ENCODE measurements at regions not wholly inside any gene's neighbourhood (a gene's known extent, or its start where the extent isn't known, plus 50 kb on each side); places are given as distances from the start of the nearest gene placed in this dataset.

DNA sequence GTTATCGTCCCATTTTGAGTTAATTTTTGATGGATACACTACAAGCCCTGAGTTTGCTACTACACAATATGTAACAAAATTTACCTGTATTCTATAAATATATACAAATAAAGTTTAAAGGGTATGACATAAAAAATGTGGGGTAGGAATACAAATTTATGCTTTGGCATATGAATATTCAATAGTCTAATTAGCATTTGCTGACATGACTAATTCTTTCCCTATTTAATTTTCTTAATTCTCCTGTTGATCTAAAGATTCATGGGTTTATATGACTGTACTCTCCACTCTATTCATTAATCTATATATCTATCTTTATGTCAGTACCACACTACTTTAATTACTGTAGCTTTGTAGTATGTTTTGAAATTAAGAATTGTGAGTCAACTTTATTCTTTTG lies 1840.7 kb upstream of the FLRT2 start:
- TF ChIP-seq, protein P1, sequence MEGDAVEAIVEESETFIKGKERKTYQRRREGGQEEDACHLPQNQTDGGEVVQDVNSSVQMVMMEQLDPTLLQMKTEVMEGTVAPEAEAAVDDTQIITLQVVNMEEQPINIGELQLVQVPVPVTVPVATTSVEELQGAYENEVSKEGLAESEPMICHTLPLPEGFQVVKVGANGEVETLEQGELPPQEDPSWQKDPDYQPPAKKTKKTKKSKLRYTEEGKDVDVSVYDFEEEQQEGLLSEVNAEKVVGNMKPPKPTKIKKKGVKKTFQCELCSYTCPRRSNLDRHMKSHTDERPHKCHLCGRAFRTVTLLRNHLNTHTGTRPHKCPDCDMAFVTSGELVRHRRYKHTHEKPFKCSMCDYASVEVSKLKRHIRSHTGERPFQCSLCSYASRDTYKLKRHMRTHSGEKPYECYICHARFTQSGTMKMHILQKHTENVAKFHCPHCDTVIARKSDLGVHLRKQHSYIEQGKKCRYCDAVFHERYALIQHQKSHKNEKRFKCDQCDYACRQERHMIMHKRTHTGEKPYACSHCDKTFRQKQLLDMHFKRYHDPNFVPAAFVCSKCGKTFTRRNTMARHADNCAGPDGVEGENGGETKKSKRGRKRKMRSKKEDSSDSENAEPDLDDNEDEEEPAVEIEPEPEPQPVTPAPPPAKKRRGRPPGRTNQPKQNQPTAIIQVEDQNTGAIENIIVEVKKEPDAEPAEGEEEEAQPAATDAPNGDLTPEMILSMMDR (IDR thresholded peaks at IDR 0.05; ENCODE audit: poor library complexity, severe bottlenecking), result no peak
- TF ChIP-seq RAD21 (conservative IDR thresholded peaks at IDR 0.05) (no peak), TAF1 (IDR thresholded peaks at IDR 0.05; ENCODE audit: low read depth) (no peak), EZH2 (IDR thresholded peaks at IDR 0.05; ENCODE audit: borderline replicate concordance, insufficient read depth, low read length, poor library complexity, severe bottlenecking) (no peak), EP300 (conservative IDR thresholded peaks at IDR 0.05; ENCODE audit: poor library complexity, severe bottlenecking) (no peak), POLR2AphosphoS5 (IDR thresholded peaks at IDR 0.05) (no peak), SMC3 (conservative IDR thresholded peaks at IDR 0.05; ENCODE audit: poor library complexity) (no peak)
- TF ChIP-seq, protein P2, sequence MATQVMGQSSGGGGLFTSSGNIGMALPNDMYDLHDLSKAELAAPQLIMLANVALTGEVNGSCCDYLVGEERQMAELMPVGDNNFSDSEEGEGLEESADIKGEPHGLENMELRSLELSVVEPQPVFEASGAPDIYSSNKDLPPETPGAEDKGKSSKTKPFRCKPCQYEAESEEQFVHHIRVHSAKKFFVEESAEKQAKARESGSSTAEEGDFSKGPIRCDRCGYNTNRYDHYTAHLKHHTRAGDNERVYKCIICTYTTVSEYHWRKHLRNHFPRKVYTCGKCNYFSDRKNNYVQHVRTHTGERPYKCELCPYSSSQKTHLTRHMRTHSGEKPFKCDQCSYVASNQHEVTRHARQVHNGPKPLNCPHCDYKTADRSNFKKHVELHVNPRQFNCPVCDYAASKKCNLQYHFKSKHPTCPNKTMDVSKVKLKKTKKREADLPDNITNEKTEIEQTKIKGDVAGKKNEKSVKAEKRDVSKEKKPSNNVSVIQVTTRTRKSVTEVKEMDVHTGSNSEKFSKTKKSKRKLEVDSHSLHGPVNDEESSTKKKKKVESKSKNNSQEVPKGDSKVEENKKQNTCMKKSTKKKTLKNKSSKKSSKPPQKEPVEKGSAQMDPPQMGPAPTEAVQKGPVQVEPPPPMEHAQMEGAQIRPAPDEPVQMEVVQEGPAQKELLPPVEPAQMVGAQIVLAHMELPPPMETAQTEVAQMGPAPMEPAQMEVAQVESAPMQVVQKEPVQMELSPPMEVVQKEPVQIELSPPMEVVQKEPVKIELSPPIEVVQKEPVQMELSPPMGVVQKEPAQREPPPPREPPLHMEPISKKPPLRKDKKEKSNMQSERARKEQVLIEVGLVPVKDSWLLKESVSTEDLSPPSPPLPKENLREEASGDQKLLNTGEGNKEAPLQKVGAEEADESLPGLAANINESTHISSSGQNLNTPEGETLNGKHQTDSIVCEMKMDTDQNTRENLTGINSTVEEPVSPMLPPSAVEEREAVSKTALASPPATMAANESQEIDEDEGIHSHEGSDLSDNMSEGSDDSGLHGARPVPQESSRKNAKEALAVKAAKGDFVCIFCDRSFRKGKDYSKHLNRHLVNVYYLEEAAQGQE (IDR thresholded peaks at IDR 0.05; ENCODE audit: borderline replicate concordance), result no peak
